Immature natural killer cell (primary cell): ENCODE measurements at regions not wholly inside any gene's neighbourhood (a gene's known extent, or its start where the extent isn't known, plus 50 kb on each side); places are given as distances from the start of the nearest gene placed in this dataset.

Experiments
- DNase-seq, 3 donors: peaks; one replicate each; pipeline ENCODE4 v3.0.0; 2022; ENCODE audit warnings: mixed read lengths in 1 of 3
- H3K27ac Mint-ChIP-seq, 6 donors: one replicate each; pipeline ENCODE4 v1.8.0; 2020; ENCODE audit warnings: mixed read lengths in 6 of 6, mild to moderate bottlenecking in 5 of 6, inconsistent platforms in 4 of 6, moderate library complexity in 3 of 6
- H3K27me3 Mint-ChIP-seq, 3 donors: one replicate each; pipeline ENCODE4 v1.8.0; 2020 to 2021; ENCODE audit warnings: low read depth in 3 of 3, mild to moderate bottlenecking in 3 of 3, mixed read lengths in 3 of 3, moderate library complexity in 3 of 3, inconsistent platforms in 1 of 3
- H3K36me3 Mint-ChIP-seq, 3 donors: one replicate each; pipeline ENCODE4 v1.8.0; 2020; ENCODE audit warnings: mixed read lengths in 3 of 3, inconsistent platforms in 2 of 3, mild to moderate bottlenecking in 2 of 3
- H3K4me1 Mint-ChIP-seq, 2 donors: one replicate each; pipeline ENCODE4 v1.8.0; 2020; ENCODE audit warnings: inconsistent platforms in 2 of 2, mild to moderate bottlenecking in 2 of 2, mixed read lengths in 2 of 2, moderate library complexity in 1 of 2
- H3K4me3 Mint-ChIP-seq, 5 donors: one replicate each; pipeline ENCODE4 v1.8.0; 2020; ENCODE audit warnings: mild to moderate bottlenecking in 5 of 5, mixed read lengths in 5 of 5, inconsistent platforms in 3 of 5, moderate library complexity in 3 of 5
- H3K9me3 Mint-ChIP-seq, 6 donors: one replicate each; pipeline ENCODE4 v1.8.0; 2020; ENCODE audit warnings: mild to moderate bottlenecking in 6 of 6, mixed read lengths in 6 of 6, inconsistent platforms in 4 of 6, moderate library complexity in 3 of 6

GRCh38 chr1:4585705-4586104 is 68.7 kb upstream of the AJAP1 start:
- H3K27me3 Mint-ChIP-seq: peaks cover 3 to 12% (median 4%) of the 10 kb centered on the region in 3 donors
- H3K36me3 Mint-ChIP-seq: no peaks in the 10 kb centered on the region
- no peak for DNase-seq
- no peak overlapping the region for H3K27ac Mint-ChIP-seq
- no peaks in the 10 kb centered on the region for H3K4me1 Mint-ChIP-seq
- no peaks in the 10 kb centered on the region for H3K9me3 Mint-ChIP-seq
- H3K4me3 Mint-ChIP-seq: no peak overlapping the region

DNA sequence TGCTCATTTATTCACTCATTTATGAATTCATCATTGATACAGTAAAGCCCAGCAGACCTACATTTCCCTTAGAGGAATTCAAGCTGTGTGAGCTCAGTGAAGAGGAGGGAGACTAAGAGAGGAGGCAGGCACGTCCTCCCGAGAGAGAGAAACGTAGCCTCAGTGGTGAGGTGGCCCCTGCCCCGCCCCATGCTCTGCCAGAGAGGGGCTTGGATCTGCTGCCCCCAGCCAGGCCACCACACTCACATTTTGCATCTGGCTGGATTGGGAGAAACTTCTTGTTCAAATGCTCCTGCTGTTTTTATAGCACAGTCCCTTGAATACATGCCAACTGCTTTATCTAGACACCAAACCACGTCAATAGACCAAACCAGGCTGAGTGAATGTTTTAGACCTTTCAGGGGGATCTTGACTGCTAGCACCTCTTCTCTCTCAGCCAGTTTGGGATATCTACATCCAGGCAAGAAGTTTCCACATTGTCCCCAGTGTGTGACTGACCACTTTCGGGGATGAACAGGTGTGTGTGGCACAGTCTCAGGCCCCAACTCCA is 67.7 kb upstream of the AJAP1 start:
- Mint-ChIP-seq H3K9me3 (no peaks in the 10 kb centered on the region), H3K4me3 (no peak overlapping the region), H3K36me3 (no peaks in the 10 kb centered on the region), H3K4me1 (no peaks in the 10 kb centered on the region), H3K27me3 (peaks cover 3 to 9% (median 4%) of the 10 kb centered on the region in 3 donors), H3K27ac (no peak overlapping the region)
- no peak for DNase-seq

GRCh38 chr1:4587721-4588120 is 66.7 kb upstream of the AJAP1 start:
- no peaks in the 10 kb centered on the region for H3K9me3 Mint-ChIP-seq
- no peak for DNase-seq
- H3K27me3 Mint-ChIP-seq: peaks cover 3 to 11% (median 4%) of the 10 kb centered on the region in 3 donors
- H3K4me3 Mint-ChIP-seq: no peak overlapping the region
- no peaks in the 10 kb centered on the region for H3K4me1 Mint-ChIP-seq
- no peaks in the 10 kb centered on the region for H3K36me3 Mint-ChIP-seq
- H3K27ac Mint-ChIP-seq: no peak overlapping the region

DNA sequence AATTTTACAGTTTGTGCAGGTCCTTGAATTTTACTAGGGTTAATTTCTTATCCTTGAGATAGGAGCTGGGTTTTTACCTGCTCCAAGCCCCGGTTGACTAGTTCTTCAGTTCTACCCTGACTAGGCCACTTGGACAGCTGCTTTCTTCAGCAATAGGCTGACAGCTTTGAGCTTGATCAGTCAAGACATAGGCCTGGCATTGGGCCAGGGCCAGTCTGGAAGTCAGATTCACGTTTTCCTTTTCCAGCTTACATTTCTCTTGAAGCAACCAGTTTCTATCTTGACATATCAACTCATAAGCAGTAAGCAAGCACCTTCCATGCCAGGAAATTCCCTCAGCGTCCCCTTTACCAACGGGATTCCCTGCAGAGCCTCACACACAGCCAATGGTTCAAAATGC is 63.7 kb upstream of the AJAP1 start:
- Mint-ChIP-seq H3K36me3 (no peaks in the 10 kb centered on the region), H3K27ac (no peak overlapping the region), H3K4me3 (no peak overlapping the region), H3K4me1 (no peaks in the 10 kb centered on the region), H3K9me3 (no peaks in the 10 kb centered on the region), H3K27me3 (peaks cover 3 to 5% (median 3%) of the 10 kb centered on the region in 3 donors)
- no peak for DNase-seq

DNA sequence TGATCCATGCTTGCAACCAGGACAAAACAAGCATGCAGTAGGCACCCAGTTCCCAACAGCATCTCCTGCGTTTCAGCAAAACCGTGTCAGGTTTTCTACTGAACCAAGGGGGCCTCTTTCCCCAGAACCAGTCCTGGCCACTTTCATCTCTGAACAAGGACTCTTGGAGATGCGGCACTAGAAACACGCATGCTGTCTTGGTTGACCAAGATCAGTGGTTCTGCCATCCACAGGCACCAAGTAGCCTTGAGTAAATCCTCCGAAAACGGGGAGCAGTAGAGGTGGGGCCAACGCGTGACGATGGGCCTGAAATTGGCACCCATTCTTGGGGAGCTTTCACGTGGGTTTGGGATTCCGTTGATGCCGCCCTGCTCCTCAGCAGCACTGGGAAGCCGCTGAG is 62.5 kb upstream of the AJAP1 start:
- no peak overlapping the region for H3K4me3 Mint-ChIP-seq
- no peaks in the 10 kb centered on the region for H3K4me1 Mint-ChIP-seq
- no peaks in the 10 kb centered on the region for H3K9me3 Mint-ChIP-seq
- peaks cover under 1 to 3% (median 3%) of the 10 kb centered on the region in 3 donors for H3K27me3 Mint-ChIP-seq
- H3K36me3 Mint-ChIP-seq: no peaks in the 10 kb centered on the region
- DNase-seq: no peak
- no peak overlapping the region for H3K27ac Mint-ChIP-seq

GRCh38 chr1:4593106-4593505 is 61.3 kb upstream of the AJAP1 start:
- Mint-ChIP-seq H3K27ac (no peak overlapping the region), H3K27me3 (peaks cover 0 to 3% (median 2%) of the 10 kb centered on the region in 3 donors), H3K4me1 (no peaks in the 10 kb centered on the region), H3K9me3 (no peaks in the 10 kb centered on the region), H3K4me3 (no peak overlapping the region), H3K36me3 (no peaks in the 10 kb centered on the region)
- no peak for DNase-seq

GRCh38 chr1:4594286-4594991 is 60.0 kb upstream of the AJAP1 start:
- H3K9me3 Mint-ChIP-seq: no peaks in the 10 kb centered on the region
- no peaks in the 10 kb centered on the region for H3K4me1 Mint-ChIP-seq
- DNase-seq: no peak
- H3K27ac Mint-ChIP-seq: no peak overlapping the region
- H3K4me3 Mint-ChIP-seq: no peak overlapping the region
- H3K27me3 Mint-ChIP-seq: peaks cover 0 to 3% (median 2%) of the 10 kb centered on the region in 3 donors
- H3K36me3 Mint-ChIP-seq: no peaks in the 10 kb centered on the region

GRCh38 chr1:4595341-4596225 is 58.8 kb upstream of the AJAP1 start:
- no peak overlapping the region for H3K4me3 Mint-ChIP-seq
- H3K4me1 Mint-ChIP-seq: no peaks in the 10 kb centered on the region
- no peak for DNase-seq
- no peaks in the 10 kb centered on the region for H3K36me3 Mint-ChIP-seq
- peaks cover 0 to 3% (median 2%) of the 10 kb centered on the region in 3 donors for H3K27me3 Mint-ChIP-seq
- H3K27ac Mint-ChIP-seq: no peak overlapping the region
- no peaks in the 10 kb centered on the region for H3K9me3 Mint-ChIP-seq

GRCh38 chr1:4596486-4596885 is 57.9 kb upstream of the AJAP1 start:
- no peak for DNase-seq
- Mint-ChIP-seq H3K27me3 (peaks cover 2 to 4% (median 3%) of the 10 kb centered on the region in 3 donors), H3K9me3 (no peaks in the 10 kb centered on the region), H3K27ac (no peak overlapping the region), H3K36me3 (no peaks in the 10 kb centered on the region), H3K4me1 (no peaks in the 10 kb centered on the region), H3K4me3 (no peak overlapping the region)

DNA sequence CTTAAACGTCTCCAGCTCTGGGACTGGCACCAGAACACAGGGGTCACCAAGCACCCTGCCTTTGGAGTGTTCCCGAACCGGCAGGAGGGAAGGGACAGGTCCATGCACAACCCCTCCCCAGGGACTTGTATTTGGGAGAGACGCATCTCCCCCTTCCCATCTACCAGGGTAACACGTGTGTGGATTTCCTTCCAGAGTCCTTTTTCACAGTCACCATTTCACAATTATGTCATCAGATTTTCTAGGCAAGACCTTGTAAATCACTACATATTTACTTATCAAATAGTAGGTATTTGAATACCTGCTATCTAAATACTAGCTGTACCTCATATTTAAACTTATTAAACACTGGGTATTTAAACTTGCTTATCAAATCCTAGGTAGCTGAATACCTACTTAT is 57.4 kb upstream of the AJAP1 start:
- no peak for DNase-seq
- Mint-ChIP-seq H3K27me3 (peaks cover 2 to 7% (median 3%) of the 10 kb centered on the region in 3 donors), H3K4me3 (no peak overlapping the region), H3K27ac (no peak overlapping the region), H3K36me3 (no peaks in the 10 kb centered on the region), H3K4me1 (no peaks in the 10 kb centered on the region), H3K9me3 (no peaks in the 10 kb centered on the region)

GRCh38 chr1:4598561-4598960 is 55.8 kb upstream of the AJAP1 start:
- H3K27me3 Mint-ChIP-seq: peaks cover 2 to 6% (median 3%) of the 10 kb centered on the region in 3 donors
- H3K27ac Mint-ChIP-seq: no peak overlapping the region
- H3K4me1 Mint-ChIP-seq: no peaks in the 10 kb centered on the region
- no peaks in the 10 kb centered on the region for H3K36me3 Mint-ChIP-seq
- no peaks in the 10 kb centered on the region for H3K9me3 Mint-ChIP-seq
- no peak for DNase-seq
- no peak overlapping the region for H3K4me3 Mint-ChIP-seq

DNA sequence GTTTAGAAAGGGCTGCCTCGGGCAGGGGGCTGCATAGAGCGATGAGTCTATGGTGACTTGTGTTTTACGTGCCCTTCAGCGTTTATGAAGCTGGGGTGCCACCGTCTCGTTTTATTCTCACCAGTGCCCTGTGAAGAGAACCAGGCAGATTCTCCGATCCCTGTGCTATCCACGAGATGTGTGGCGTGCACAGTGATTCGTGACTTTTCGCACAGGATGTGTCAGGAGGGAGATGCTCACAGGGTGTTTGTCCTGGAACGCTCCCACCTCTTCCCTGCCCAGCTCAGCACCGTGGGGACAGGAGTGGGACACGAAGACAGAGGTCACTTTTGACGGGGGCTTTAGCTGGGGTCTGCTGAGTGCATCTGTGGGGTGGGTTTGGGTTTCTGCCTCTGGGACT is 54.9 kb upstream of the AJAP1 start:
- Mint-ChIP-seq H3K4me1 (no peaks in the 10 kb centered on the region), H3K4me3 (no peak overlapping the region), H3K27me3 (peaks cover 0 to 7% (median 2%) of the 10 kb centered on the region in 3 donors), H3K9me3 (no peaks in the 10 kb centered on the region), H3K36me3 (no peaks in the 10 kb centered on the region), H3K27ac (no peak overlapping the region)
- no peak for DNase-seq

DNA sequence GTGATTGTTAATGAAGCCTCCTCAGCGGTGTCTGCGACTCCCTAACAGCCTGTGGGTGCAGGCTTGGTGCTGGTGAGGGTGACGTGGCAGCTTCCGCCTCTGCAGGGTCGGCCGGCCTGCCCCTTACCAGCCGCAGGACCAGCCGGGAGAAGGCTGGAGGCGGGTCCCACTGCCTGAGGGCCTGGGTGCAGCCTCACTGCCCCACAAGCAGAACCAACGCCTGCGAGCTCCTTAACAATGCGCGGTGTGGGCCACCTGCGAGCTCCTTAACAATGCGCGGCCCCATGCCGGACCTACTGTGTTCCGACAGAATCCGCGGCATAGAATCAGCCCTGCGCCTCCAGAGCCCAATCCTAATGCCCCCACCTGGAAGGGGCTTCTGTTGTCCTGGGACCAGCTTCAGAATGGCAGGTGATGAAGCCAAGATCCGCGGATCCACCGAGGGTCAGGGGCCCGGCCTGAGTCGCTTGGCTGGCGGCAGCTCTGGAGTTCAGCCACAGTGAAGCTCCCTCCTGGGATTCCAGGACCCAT is 54.4 kb upstream of the AJAP1 start:
- no peak overlapping the region for H3K27ac Mint-ChIP-seq
- no peaks in the 10 kb centered on the region for H3K4me1 Mint-ChIP-seq
- H3K27me3 Mint-ChIP-seq: peaks cover 0 to 7% (median 2%) of the 10 kb centered on the region in 3 donors
- H3K9me3 Mint-ChIP-seq: no peaks in the 10 kb centered on the region
- DNase-seq: no peak
- H3K36me3 Mint-ChIP-seq: no peaks in the 10 kb centered on the region
- H3K4me3 Mint-ChIP-seq: no peak overlapping the region
